Endodermal cell (in vitro differentiated cells): ENCODE measurements at regions not wholly inside any gene's neighbourhood (a gene's known extent, or its start where the extent isn't known, plus 50 kb on each side); places are given as distances from the start of the nearest gene placed in this dataset.

Experiments used
- DNase-seq: peaks from one replicate; pipeline ENCODE4 v3.0.0-alpha.2; 2017
- H3K27ac ChIP-seq: 2 replicates; pipeline ENCODE4 v1.5.1; 2013; ENCODE audit warnings: mild to moderate bottlenecking, low read depth, low read length, moderate library complexity
- H3K27me3 ChIP-seq: 2 replicates; pipeline ENCODE4 v1.6.1; 2013; ENCODE audit warnings: mild to moderate bottlenecking, low read length, moderate library complexity; ENCODE audit not compliant: insufficient read depth, control insufficient read depth, poor library complexity, severe bottlenecking
- H3K36me3 ChIP-seq: 2 replicates; pipeline ENCODE4 v1.7.0; 2013; ENCODE audit warnings: mild to moderate bottlenecking, low read length, moderate library complexity; ENCODE audit not compliant: control insufficient read depth, insufficient read depth
- H3K4me1 ChIP-seq: one replicate; pipeline ENCODE4 v1.7.0; 2013; ENCODE audit warnings: low read length; ENCODE audit not compliant: control insufficient read depth, insufficient read depth
- H3K4me3 ChIP-seq: 2 replicates; pipeline ENCODE4 v1.5.1; 2013; ENCODE audit warnings: mild to moderate bottlenecking, low read length, moderate library complexity
- H3K9ac ChIP-seq: 2 replicates; pipeline ENCODE4 v1.6.1; 2013; ENCODE audit warnings: mild to moderate bottlenecking, low read length, moderate library complexity; ENCODE audit not compliant: poor library complexity, severe bottlenecking; ENCODE audit errors: extremely low read depth
- H3K9me3 ChIP-seq: 2 replicates; pipeline ENCODE4 v1.6.1; 2013; ENCODE audit warnings: mild to moderate bottlenecking, low read length, moderate library complexity; ENCODE audit not compliant: control insufficient read depth
- H3K27ac Mint-ChIP-seq: 2 replicates; pipeline ENCODE4 v1.8.0; 2020; ENCODE audit warnings: mixed read lengths
- H3K27me3 Mint-ChIP-seq: 2 replicates; pipeline ENCODE4 v1.8.0; 2021; ENCODE audit warnings: mild to moderate bottlenecking, mixed read lengths; ENCODE audit not compliant: insufficient read depth
- H3K36me3 Mint-ChIP-seq: 2 replicates; pipeline ENCODE4 v1.8.0; 2020; ENCODE audit warnings: low read depth, mixed read lengths
- H3K4me1 Mint-ChIP-seq: 2 replicates; pipeline ENCODE4 v1.8.0; 2020; ENCODE audit warnings: mixed read lengths
- H3K4me3 Mint-ChIP-seq: 2 replicates; pipeline ENCODE4 v1.8.0; 2020; ENCODE audit warnings: mild to moderate bottlenecking, moderate library complexity, mixed read lengths
- H3K9me3 Mint-ChIP-seq: 2 replicates; pipeline ENCODE4 v1.8.0; 2020; ENCODE audit warnings: mild to moderate bottlenecking, mixed read lengths
- WGBS, 2 experiments: methylation state at CpG; one replicate each; pipeline versions ENCODE4 v1.1.5 to v1.1.7; 2013; ENCODE audit warnings: missing lambda C conversion rate in 2 of 2, mixed read lengths in 1 of 2; ENCODE audit not compliant: insufficient coverage in 1 of 2, insufficient read length in 1 of 2; 5-methylcytosine and 5-hydroxymethylcytosine counted together
- TF ChIP-seq, protein P1 (sequence below): fragments of 200-600 bp; sonication (generic); conservative IDR thresholded peaks from 2 replicates; pipeline ENCODE4 v1.5.0; 2021; ENCODE audit warnings: antibody characterized with exemption, mild to moderate bottlenecking

DNA sequence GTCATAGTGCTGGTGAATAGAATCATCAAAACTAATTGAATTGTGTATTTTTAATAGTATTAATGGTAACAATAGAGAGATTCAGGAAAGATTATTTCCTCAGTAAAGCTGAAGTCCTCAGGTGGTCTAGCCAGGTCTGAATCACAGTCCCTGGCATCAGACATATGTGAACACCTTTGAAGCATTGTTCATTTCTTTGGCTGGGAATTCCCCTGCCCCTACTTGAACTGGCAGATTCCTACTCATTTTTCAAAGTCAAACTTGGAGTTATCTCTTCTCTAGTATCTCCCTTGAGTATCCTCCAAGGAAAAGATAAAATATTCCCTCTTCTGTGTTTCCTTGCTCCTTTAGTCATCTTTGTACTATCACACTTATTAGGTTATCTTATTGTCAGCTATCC is 759.8 kb downstream of the ADGRL2 start:
- peaks cover 4% of the 10 kb centered on the region for H3K4me1 ChIP-seq
- Mint-ChIP-seq H3K9me3 (peaks cover 1% of the 10 kb centered on the region), H3K4me1 (peaks cover 20% of the 10 kb centered on the region), H3K4me3 (no peak overlapping the region), H3K27ac (no peak overlapping the region), H3K27me3 (no peaks in the 10 kb centered on the region), H3K36me3 (no peaks in the 10 kb centered on the region)
- H3K9ac ChIP-seq, result no peak overlapping the region
- no peaks in the 10 kb centered on the region for H3K36me3 ChIP-seq
- no peak overlapping the region for H3K27ac ChIP-seq
- no peak overlapping the region for H3K4me3 ChIP-seq
- H3K27me3 ChIP-seq, result no peaks in the 10 kb centered on the region
- no peak for DNase-seq
- H3K9me3 ChIP-seq, result no peaks in the 10 kb centered on the region
- TF ChIP-seq, protein P1, sequence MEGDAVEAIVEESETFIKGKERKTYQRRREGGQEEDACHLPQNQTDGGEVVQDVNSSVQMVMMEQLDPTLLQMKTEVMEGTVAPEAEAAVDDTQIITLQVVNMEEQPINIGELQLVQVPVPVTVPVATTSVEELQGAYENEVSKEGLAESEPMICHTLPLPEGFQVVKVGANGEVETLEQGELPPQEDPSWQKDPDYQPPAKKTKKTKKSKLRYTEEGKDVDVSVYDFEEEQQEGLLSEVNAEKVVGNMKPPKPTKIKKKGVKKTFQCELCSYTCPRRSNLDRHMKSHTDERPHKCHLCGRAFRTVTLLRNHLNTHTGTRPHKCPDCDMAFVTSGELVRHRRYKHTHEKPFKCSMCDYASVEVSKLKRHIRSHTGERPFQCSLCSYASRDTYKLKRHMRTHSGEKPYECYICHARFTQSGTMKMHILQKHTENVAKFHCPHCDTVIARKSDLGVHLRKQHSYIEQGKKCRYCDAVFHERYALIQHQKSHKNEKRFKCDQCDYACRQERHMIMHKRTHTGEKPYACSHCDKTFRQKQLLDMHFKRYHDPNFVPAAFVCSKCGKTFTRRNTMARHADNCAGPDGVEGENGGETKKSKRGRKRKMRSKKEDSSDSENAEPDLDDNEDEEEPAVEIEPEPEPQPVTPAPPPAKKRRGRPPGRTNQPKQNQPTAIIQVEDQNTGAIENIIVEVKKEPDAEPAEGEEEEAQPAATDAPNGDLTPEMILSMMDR, result no peak

- Histone ChIP-seq H3K4me3 (no peak overlapping the region), H3K4me1 (peaks cover under 1% of the 10 kb centered on the region), H3K27me3 (no peaks in the 10 kb centered on the region), H3K9ac (no peak overlapping the region), H3K36me3 (no peaks in the 10 kb centered on the region), H3K9me3 (no peaks in the 10 kb centered on the region), H3K27ac (no peak overlapping the region)
- Mint-ChIP-seq H3K9me3 (peaks cover 1% of the 10 kb centered on the region), H3K36me3 (no peaks in the 10 kb centered on the region), H3K4me1 (peaks cover 5% of the 10 kb centered on the region), H3K27ac (no peak overlapping the region), H3K4me3 (no peak overlapping the region), H3K27me3 (no peaks in the 10 kb centered on the region)
- 95% methylated on average over 1 of the region's 1 CpG; no CpG with 5 or more reads in 1 of the 2 experiments for WGBS, 2 experiments
- DNase-seq, result no peak
- TF ChIP-seq, protein P1, result no peak
These were observed 754.8 kb downstream of the ADGRL2 start for GRCh38 chr1:82555501-82555900.

- Mint-ChIP-seq H3K4me3 (no peak overlapping the region), H3K36me3 (no peaks in the 10 kb centered on the region), H3K9me3 (peaks cover 6% of the 10 kb centered on the region), H3K4me1 (peaks cover 6% of the 10 kb centered on the region), H3K27ac (no peak overlapping the region), H3K27me3 (no peaks in the 10 kb centered on the region)
- Histone ChIP-seq H3K4me3 (no peak overlapping the region), H3K27ac (no peak overlapping the region), H3K9me3 (no peaks in the 10 kb centered on the region), H3K27me3 (no peaks in the 10 kb centered on the region), H3K4me1 (no peaks in the 10 kb centered on the region), H3K9ac (no peak overlapping the region), H3K36me3 (no peaks in the 10 kb centered on the region)
- 75 to 89% methylated on average over 4 of the region's 4 CpGs for WGBS, 2 experiments
- TF ChIP-seq, protein P1, result no peak
- DNase-seq, result no peak
These were observed 749.1 kb downstream of the ADGRL2 start for GRCh38 chr1:82549841-82550240.
